Keratinocyte (primary cell): ENCODE measurements at regions not wholly inside any gene's neighbourhood (a gene's known extent, or its start where the extent isn't known, plus 50 kb on each side); places are given as distances from the start of the nearest gene placed in this dataset.

Experiments used
- DNase-seq: peaks from one replicate; pipeline ENCODE4 v3.0.0-alpha.2; 2011; ENCODE audit warnings: low read depth, missing footprints, low spot score
- FAIRE-seq: peaks from 2 replicates; lab custom pipeline; 2011; peaks lifted over from hg19 to GRCh38; lab: Jason Lieb, UNC
- H2AFZ ChIP-seq: 2 replicates; pipeline ENCODE4 v1.6.0; 2012; ENCODE audit warnings: low read length, control low read depth, inconsistent platforms; ENCODE audit not compliant: control insufficient read depth
- H3K27ac ChIP-seq: 2 replicates; pipeline ENCODE4 v1.5.1; 2011; ENCODE audit warnings: low read length; ENCODE audit not compliant: control insufficient read depth, insufficient read depth
- H3K27me3 ChIP-seq: 3 replicates; pipeline ENCODE4 v1.6.0; 2011; ENCODE audit warnings: low read length; ENCODE audit not compliant: control insufficient read depth, insufficient read depth; ENCODE audit errors: extremely low read depth
- H3K36me3 ChIP-seq, 2 experiments: 2 replicates in 1 of 2; 3 replicates in 1 of 2; pipeline ENCODE4 v1.5.1; 2011; ENCODE audit warnings: low read length in 2 of 2, mild to moderate bottlenecking in 1 of 2; ENCODE audit not compliant: control insufficient read depth in 2 of 2, insufficient read depth in 2 of 2; ENCODE audit errors: extremely low read depth in 1 of 2
- H3K4me1 ChIP-seq: 3 replicates; pipeline ENCODE4 v1.5.1; 2011; ENCODE audit warnings: low read length; ENCODE audit not compliant: control insufficient read depth, insufficient read depth; ENCODE audit errors: extremely low read depth
- H3K4me2 ChIP-seq: 3 replicates; pipeline ENCODE4 v1.6.0; 2011; ENCODE audit warnings: low read depth, low read length; ENCODE audit not compliant: control insufficient read depth, insufficient read depth; ENCODE audit errors: extremely low read depth
- H3K4me3 ChIP-seq, 3 experiments: fragments of 200-600 bp in 1 of 3; sonication (generic) in 1 of 3; 2 replicates in 2 of 3; 3 replicates in 1 of 3; pipeline ENCODE4 v1.5.1; 2011 to 2016; ENCODE audit warnings: low read length in 3 of 3, mild to moderate bottlenecking in 3 of 3, control low read depth in 2 of 3, inconsistent platforms in 1 of 3, low read depth in 1 of 3, mixed read lengths in 1 of 3, mixed run types in 1 of 3, moderate library complexity in 1 of 3; ENCODE audit not compliant: control insufficient read depth in 2 of 3, insufficient read depth in 2 of 3; ENCODE audit errors: extremely low read depth in 1 of 3
- H3K79me2 ChIP-seq: 2 replicates; pipeline ENCODE4 v1.6.0; 2012; ENCODE audit warnings: low read length; ENCODE audit not compliant: control insufficient read depth, insufficient read depth
- H3K9ac ChIP-seq: 3 replicates; pipeline ENCODE4 v1.6.0; 2011; ENCODE audit warnings: low read length; ENCODE audit not compliant: control insufficient read depth, insufficient read depth; ENCODE audit errors: extremely low read depth
- H3K9me1 ChIP-seq: 3 replicates; pipeline ENCODE4 v1.6.0; 2011; ENCODE audit warnings: low read length; ENCODE audit not compliant: control insufficient read depth, insufficient read depth; ENCODE audit errors: extremely low read depth
- H3K9me3 ChIP-seq: 2 replicates; pipeline ENCODE4 v1.5.1; 2012; ENCODE audit warnings: low read depth, low read length; ENCODE audit not compliant: control insufficient read depth
- H4K20me1 ChIP-seq: 3 replicates; pipeline ENCODE4 v1.6.0; 2011; ENCODE audit warnings: low read length; ENCODE audit not compliant: control insufficient read depth, insufficient read depth; ENCODE audit errors: extremely low read depth
- EZH2 ChIP-seq: IDR thresholded peaks from one replicate; pipeline ENCODE4 v1.6.1; 2012; ENCODE audit warnings: inconsistent platforms, mild to moderate bottlenecking, low read length, moderate library complexity
- dilution Hi-C: fragments of 300-500 bp; cut with MboI; formaldehyde crosslinking; loops from one replicate; pipeline ENCODE4 v1.7.0; 2020; ENCODE audit warnings: low sequenced_read_pairs; ENCODE audit not compliant: extremely low pct_ligation_motif_present
- TF ChIP-seq, protein P1 (sequence below), 3 experiments: IDR thresholded peaks in 1 of 3; conservative IDR thresholded peaks in 1 of 3; optimal IDR thresholded peaks in 1 of 3; 2 replicates in 2 of 3; 3 replicates in 1 of 3; pipeline versions ENCODE3 to v1.5.1; 2011; ENCODE audit warnings: low read length in 3 of 3, mild to moderate bottlenecking in 3 of 3, moderate library complexity in 2 of 3, control low read depth in 1 of 3, inconsistent platforms in 1 of 3; ENCODE audit not compliant: insufficient read depth in 2 of 3; ENCODE audit errors: extremely low read depth in 1 of 3

GRCh38 chr5:126093718-126094117 is 329.5 kb upstream of the GRAMD2B start:
- no peaks in the 10 kb centered on the region for H3K9me3 ChIP-seq
- no peaks in the 10 kb centered on the region for H3K36me3 ChIP-seq
- no peaks in the 10 kb centered on the region for H3K79me2 ChIP-seq
- no peak for DNase-seq
- no peaks in the 10 kb centered on the region for H3K9me1 ChIP-seq
- no peaks in the 10 kb centered on the region for H4K20me1 ChIP-seq
- H3K4me3 ChIP-seq: no peak overlapping the region
- no peak overlapping the region for H3K9ac ChIP-seq
- no peak overlapping the region for H3K4me2 ChIP-seq
- no peaks in the 10 kb centered on the region for H3K27me3 ChIP-seq
- H3K4me1 ChIP-seq: peaks cover 5% of the 10 kb centered on the region
- no peak for FAIRE-seq
- no peak overlapping the region for H2AFZ ChIP-seq
- H3K27ac ChIP-seq: no peak overlapping the region
- dilution Hi-C loops: no loop called here
- no peak for TF ChIP-seq EZH2
- TF ChIP-seq, protein P1, sequence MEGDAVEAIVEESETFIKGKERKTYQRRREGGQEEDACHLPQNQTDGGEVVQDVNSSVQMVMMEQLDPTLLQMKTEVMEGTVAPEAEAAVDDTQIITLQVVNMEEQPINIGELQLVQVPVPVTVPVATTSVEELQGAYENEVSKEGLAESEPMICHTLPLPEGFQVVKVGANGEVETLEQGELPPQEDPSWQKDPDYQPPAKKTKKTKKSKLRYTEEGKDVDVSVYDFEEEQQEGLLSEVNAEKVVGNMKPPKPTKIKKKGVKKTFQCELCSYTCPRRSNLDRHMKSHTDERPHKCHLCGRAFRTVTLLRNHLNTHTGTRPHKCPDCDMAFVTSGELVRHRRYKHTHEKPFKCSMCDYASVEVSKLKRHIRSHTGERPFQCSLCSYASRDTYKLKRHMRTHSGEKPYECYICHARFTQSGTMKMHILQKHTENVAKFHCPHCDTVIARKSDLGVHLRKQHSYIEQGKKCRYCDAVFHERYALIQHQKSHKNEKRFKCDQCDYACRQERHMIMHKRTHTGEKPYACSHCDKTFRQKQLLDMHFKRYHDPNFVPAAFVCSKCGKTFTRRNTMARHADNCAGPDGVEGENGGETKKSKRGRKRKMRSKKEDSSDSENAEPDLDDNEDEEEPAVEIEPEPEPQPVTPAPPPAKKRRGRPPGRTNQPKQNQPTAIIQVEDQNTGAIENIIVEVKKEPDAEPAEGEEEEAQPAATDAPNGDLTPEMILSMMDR (optimal IDR thresholded peaks at IDR 0.05 in 1 of 3, IDR thresholded peaks at IDR 0.05 in 1 of 3, conservative IDR thresholded peaks at IDR 0.05 in 1 of 3; ENCODE audit: extremely low read depth in 1 of 3, insufficient read depth in 2 of 3, low read length in 3 of 3): no peak

- no peaks in the 10 kb centered on the region for H3K27me3 ChIP-seq
- no peaks in the 10 kb centered on the region for H4K20me1 ChIP-seq
- H3K4me2 ChIP-seq: no peak overlapping the region
- no peak overlapping the region for H3K4me3 ChIP-seq
- H3K36me3 ChIP-seq: no peaks in the 10 kb centered on the region
- DNase-seq (no peak), FAIRE-seq (no peak)
- H3K27ac ChIP-seq: no peak overlapping the region
- TF ChIP-seq, protein P1 (optimal IDR thresholded peaks at IDR 0.05 in 1 of 3, IDR thresholded peaks at IDR 0.05 in 1 of 3, conservative IDR thresholded peaks at IDR 0.05 in 1 of 3; ENCODE audit: extremely low read depth in 1 of 3, insufficient read depth in 2 of 3, low read length in 3 of 3): no peak
- no peak for TF ChIP-seq EZH2
- no peaks in the 10 kb centered on the region for H3K9me1 ChIP-seq
- peaks cover 5% of the 10 kb centered on the region for H3K4me1 ChIP-seq
- no peaks in the 10 kb centered on the region for H3K9me3 ChIP-seq
- dilution Hi-C loops: no loop called here
- no peak overlapping the region for H2AFZ ChIP-seq
- no peak overlapping the region for H3K9ac ChIP-seq
- no peaks in the 10 kb centered on the region for H3K79me2 ChIP-seq
Measured at GRCh38 chr5:126094991-126095390, 328.2 kb upstream of the GRAMD2B start.
